GM18526 (cell line): ENCODE measurements at regions not wholly inside any gene's neighbourhood (a gene's known extent, or its start where the extent isn't known, plus 50 kb on each side); places are given as distances from the start of the nearest gene placed in this dataset.

Experiments used
- POLR2A ChIP-seq: IDR thresholded peaks from 3 replicates; pipeline ENCODE4 v1.6.1; 2011; ENCODE audit not compliant: insufficient read length; ENCODE audit errors: extremely low read depth

- no peak for TF ChIP-seq POLR2A
Measured at GRCh38 chr2:144032566-144032965, 487.4 kb downstream of the ZEB2 start.

GRCh38 chr2:144030791-144031190, 489.1 kb downstream of the ZEB2 start:
- no peak for TF ChIP-seq POLR2A

GRCh38 chr2:144027593-144027992, 492.3 kb downstream of the ZEB2 start:
- TF ChIP-seq POLR2A: no peak

GRCh38 chr2:144026753-144027152, 493.2 kb downstream of the ZEB2 start:
- no peak for TF ChIP-seq POLR2A

GRCh38 chr2:144020047-144020446, 499.9 kb downstream of the ZEB2 start:
- TF ChIP-seq POLR2A: no peak

GRCh38 chr2:144015655-144016245, 504.2 kb downstream of the ZEB2 start:
- TF ChIP-seq POLR2A: no peak

GRCh38 chr2:144015036-144015435, 504.9 kb downstream of the ZEB2 start:
- TF ChIP-seq POLR2A: no peak

- TF ChIP-seq POLR2A: no peak
Measured at GRCh38 chr2:144014103-144014502, 505.8 kb downstream of the ZEB2 start.

GRCh38 chr2:144012304-144012703, 507.6 kb downstream of the ZEB2 start:
- no peak for TF ChIP-seq POLR2A

- no peak for TF ChIP-seq POLR2A
Measured at GRCh38 chr2:144011553-144011952, 508.4 kb downstream of the ZEB2 start.

GRCh38 chr2:144011098-144011497, 508.8 kb downstream of the ZEB2 start:
- no peak for TF ChIP-seq POLR2A

GRCh38 chr2:144010096-144010836, 509.7 kb downstream of the ZEB2 start:
- TF ChIP-seq POLR2A: no peak

- no peak for TF ChIP-seq POLR2A
Measured at GRCh38 chr2:144006139-144006538, 513.8 kb downstream of the ZEB2 start.

GRCh38 chr2:144004742-144005141, 515.2 kb downstream of the ZEB2 start:
- no peak for TF ChIP-seq POLR2A

GRCh38 chr2:144003460-144004075, 516.4 kb downstream of the ZEB2 start:
- TF ChIP-seq POLR2A: no peak

- no peak for TF ChIP-seq POLR2A
Measured at GRCh38 chr2:143996974-143997373, 522.9 kb downstream of the ZEB2 start.

- TF ChIP-seq POLR2A: no peak
Measured at GRCh38 chr2:143994961-143995360, 525.0 kb downstream of the ZEB2 start.

GRCh38 chr2:143988082-143988481, 531.8 kb downstream of the ZEB2 start:
- no peak for TF ChIP-seq POLR2A
